HG03558 (cell line): ENCODE measurements at regions not wholly inside any gene's neighbourhood (a gene's known extent, or its start where the extent isn't known, plus 50 kb on each side); places are given as distances from the start of the nearest gene placed in this dataset.
"Not testable (repeated sequence)": the region's sequence is repeated elsewhere in the genome, so short reads cannot be mapped to it uniquely, and the experiment has no call there.

ENCODE experiments used
- ATAC-seq: cut with Tn5 transposase; IDR thresholded peaks from one replicate; pipeline ENCODE4 v1.9.1; 2021; ENCODE audit warnings: moderate number of reproducible peaks; ENCODE audit not compliant: unreplicated experiment; ENCODE audit errors: extremely low read depth

- ATAC-seq = no peak
Observed at GRCh38 chr1:177891809-177892208, 78.0 kb downstream of the SEC16B start.

GRCh38 chr1:177890479-177890878 lies 79.4 kb downstream of the SEC16B start:
- ATAC-seq = no peak

GRCh38 chr1:177884479-177885021 lies 85.3 kb downstream of the SEC16B start:
- no peak for ATAC-seq

- ATAC-seq = no peak
Observed at GRCh38 chr1:177883581-177883980, 86.3 kb downstream of the SEC16B start.

- ATAC-seq = no peak
Observed at GRCh38 chr1:177880339-177880891, 89.4 kb downstream of the SEC16B start.

GRCh38 chr1:177877086-177877485 lies 92.8 kb downstream of the SEC16B start:
- ATAC-seq = no peak

- ATAC-seq = no peak
Observed at GRCh38 chr1:177873238-177873637, 96.6 kb downstream of the SEC16B start.

- no peak for ATAC-seq
Observed at GRCh38 chr1:177872308-177872900, 97.5 kb downstream of the SEC16B start.

GRCh38 chr1:177871613-177872307 lies 98.1 kb downstream of the SEC16B start:
- no peak for ATAC-seq

GRCh38 chr1:177869586-177869985 lies 100.3 kb downstream of the SEC16B start:
- no peak for ATAC-seq

- not testable (repeated sequence) for ATAC-seq
Observed at GRCh38 chr1:177869011-177869410, 100.8 kb downstream of the SEC16B start.

GRCh38 chr1:177865807-177866206 lies 104.1 kb downstream of the SEC16B start:
- ATAC-seq = no peak

- no peak for ATAC-seq
Observed at GRCh38 chr1:177864538-177865305, 105.1 kb downstream of the SEC16B start.

GRCh38 chr1:177863796-177864195 lies 106.1 kb downstream of the SEC16B start:
- ATAC-seq = no peak

- ATAC-seq = no peak
Observed at GRCh38 chr1:177862916-177863315, 106.9 kb downstream of the SEC16B start.

- ATAC-seq = no peak
Observed at GRCh38 chr1:177859572-177859971, 110.3 kb downstream of the SEC16B start.

GRCh38 chr1:177858332-177858821 lies 111.5 kb downstream of the SEC16B start:
- ATAC-seq = no peak

- ATAC-seq = no peak
Observed at GRCh38 chr1:177857285-177857684, 112.6 kb downstream of the SEC16B start.

- ATAC-seq = no peak
Observed at GRCh38 chr1:177854951-177855350, 114.9 kb downstream of the SEC16B start.

GRCh38 chr1:177849579-177850290 lies 120.1 kb downstream of the SEC16B start:
- no peak for ATAC-seq
